K562 (cell line): ENCODE measurements at regions not wholly inside any gene's neighbourhood (a gene's known extent, or its start where the extent isn't known, plus 50 kb on each side); places are given as distances from the start of the nearest gene placed in this dataset.

ENCODE experiments used
- ATAC-seq: fragments of 200-7000 bp; cut with Tn5 transposase; 3 replicates; pipeline ENCODE4 v1.9.1; 2020; ENCODE audit warnings: moderate library complexity
- BruUV-seq: library from RNA; stranded (reverse); fragments of 400-500 nt; replicated peaks from 2 replicates; lab custom pipeline; 2021; lab: Mats Ljungman, UMichigan
- CTCF ChIA-PET: fragments of 300-600 bp; formaldehyde crosslinking; extraction: SDS; loops from one replicate; lab custom pipeline; 2021; ENCODE audit warnings: low intra/inter-chr PET ratio; lab: Yijun Ruan, JAX
- POLR2A ChIA-PET: fragments of 300-600, 350-650 bp; sonication (Branson Sonifier 250); formaldehyde crosslinking; extraction: SDS; loops from one replicate; lab custom pipeline; 2021; ENCODE audit warnings: antibody characterized with exemption, inconsistent platforms; lab: Yijun Ruan, JAX
- DNase-seq, 4 experiments: peaks; one replicate each; pipeline versions ENCODE4 v3.0.0 to v3.0.0-alpha.2; 2011 to 2018; ENCODE audit warnings: low spot score in 3 of 4, mixed read lengths in 3 of 4; ENCODE audit errors: extremely low read depth in 1 of 4
- FAIRE-seq: peaks from 2 replicates; lab custom pipeline; 2011; peaks lifted over from hg19 to GRCh38; lab: Jason Lieb, UNC
- H2AFZ ChIP-seq: 2 replicates; pipeline ENCODE4 v1.6.0; 2011; ENCODE audit warnings: low read depth, low read length, control low read depth, inconsistent platforms
- H3K27ac ChIP-seq: fragments of 200-600 bp; 3 replicates; pipeline ENCODE4 v1.8.0; 2011; ENCODE audit warnings: low read depth, mild to moderate bottlenecking, control low read depth, inconsistent platforms, low read length, moderate library complexity, mixed read lengths; ENCODE audit errors: extremely low read depth
- H3K27me3 ChIP-seq, 2 experiments: fragments of 300-600 bp in 1 of 2; 2 replicates in 1 of 2; 3 replicates in 1 of 2; pipeline versions ENCODE4 v1.6.0 to v1.8.0; 2011; ENCODE audit warnings: inconsistent platforms in 2 of 2, low read length in 2 of 2, mild to moderate bottlenecking in 1 of 2, mixed read lengths in 1 of 2, moderate library complexity in 1 of 2; ENCODE audit not compliant: control insufficient read depth in 2 of 2, insufficient read depth in 2 of 2
- H3K36me3 ChIP-seq: fragments of 300-600 bp; 3 replicates; pipeline ENCODE4 v1.8.0; 2011; ENCODE audit warnings: mild to moderate bottlenecking, low read length, inconsistent platforms; ENCODE audit not compliant: control insufficient read depth, insufficient read depth
- H3K4me1 ChIP-seq, 2 experiments: fragments of 200-600 bp in 1 of 2; replicated peaks in 1 of 2; 2 replicates in 1 of 2; 3 replicates in 1 of 2; pipeline versions ENCODE4 v1.5.1 to v1.8.0; 2011; ENCODE audit warnings: inconsistent platforms in 2 of 2, low read length in 2 of 2, mild to moderate bottlenecking in 1 of 2, mixed read lengths in 1 of 2, moderate library complexity in 1 of 2; ENCODE audit not compliant: control insufficient read depth in 2 of 2, insufficient read depth in 2 of 2
- H3K4me2 ChIP-seq: 2 replicates; pipeline ENCODE4 v1.6.1; 2011; ENCODE audit warnings: low read length, control low read depth, inconsistent platforms, mixed read lengths; ENCODE audit not compliant: insufficient read depth
- H3K4me3 ChIP-seq: fragments of 200-600 bp; sonication (generic), shearing (Covaris generic); 2 replicates; pipeline ENCODE4 v1.5.1; 2016; ENCODE audit warnings: control low read depth, inconsistent platforms
- H3K79me2 ChIP-seq: fragments of 200-600 bp; 3 replicates; pipeline ENCODE4 v1.8.0; 2011; ENCODE audit warnings: low read length, inconsistent platforms; ENCODE audit not compliant: control insufficient read depth, insufficient read depth
- H3K9ac ChIP-seq, 2 experiments: 2 replicates each; pipeline versions ENCODE4 v1.6.0 to v1.6.1; 2011; ENCODE audit warnings: low read depth in 2 of 2, low read length in 2 of 2, control low read depth in 1 of 2, inconsistent platforms in 1 of 2, mild to moderate bottlenecking in 1 of 2, mixed read lengths in 1 of 2; ENCODE audit not compliant: insufficient read depth in 1 of 2
- H3K9me1 ChIP-seq: one replicate; pipeline ENCODE4 v1.6.0; 2011; ENCODE audit warnings: inconsistent platforms, mild to moderate bottlenecking, low read length, moderate library complexity; ENCODE audit not compliant: control insufficient read depth, insufficient read depth
- H3K9me3 ChIP-seq: replicated peaks from 2 replicates; pipeline ENCODE4 v1.5.1; 2011; ENCODE audit warnings: low read depth, low read length, inconsistent platforms; ENCODE audit not compliant: control insufficient read depth, insufficient read depth
- H4K20me1 ChIP-seq: replicated peaks from 2 replicates; pipeline ENCODE4 v1.6.1; 2011; ENCODE audit warnings: low read length, inconsistent platforms, mixed read lengths; ENCODE audit not compliant: control insufficient read depth, insufficient read depth
- CTCFL ChIP-seq: IDR thresholded peaks from 2 replicates; pipeline ENCODE4 v1.6.1; 2011; ENCODE audit warnings: borderline replicate concordance, low read depth, mild to moderate bottlenecking, moderate library complexity, low read length; ENCODE audit not compliant: insufficient read depth, poor library complexity, severe bottlenecking
- ELF4 ChIP-seq: fragments of 450-650 bp; formaldehyde crosslinking; IDR thresholded peaks from 2 replicates; pipeline ENCODE4 v1.4.0; 2022; ENCODE audit warnings: missing genetic modification characterization
- FOXJ2 ChIP-seq: fragments of 200-800 bp; sonication (Bioruptor generic); IDR thresholded peaks from 2 replicates; pipeline ENCODE4 v1.6.1; 2016; ENCODE audit warnings: missing genetic modification characterization, missing compliant biosample characterization
- NFIC ChIP-seq: fragments of 450-650 bp; IDR thresholded peaks from 2 replicates; pipeline ENCODE4 v1.6.1; 2017; ENCODE audit warnings: mild to moderate bottlenecking, inconsistent platforms
- RFX7 ChIP-seq: fragments of 250-450 bp; sonication (Bioruptor Pico); IDR thresholded peaks from 2 replicates; pipeline ENCODE4 v1.5.1; 2021; ENCODE audit warnings: mild to moderate bottlenecking
- ZNF134 ChIP-seq: fragments of 250-450 bp; sonication (Bioruptor Pico); conservative IDR thresholded peaks from 2 replicates; pipeline ENCODE4 v1.4.0; 2020
- ZNF174 ChIP-seq: fragments of 250-450 bp; sonication (Bioruptor Pico); IDR thresholded peaks from 2 replicates; pipeline ENCODE4 v1.4.0; 2020; ENCODE audit warnings: mild to moderate bottlenecking
- ZNF232 ChIP-seq: sonication (generic); formaldehyde crosslinking; IDR thresholded peaks from 2 replicates; pipeline ENCODE4 v1.8.0; 2022; ENCODE audit warnings: mild to moderate bottlenecking, missing genetic modification reagents
- ZNF57 ChIP-seq: fragments of 450-650 bp; formaldehyde crosslinking; IDR thresholded peaks from 2 replicates; pipeline ENCODE4 v1.4.0; 2020; ENCODE audit warnings: mild to moderate bottlenecking, moderate library complexity
- ZNF707 ChIP-seq: fragments of 250-450 bp; sonication (Bioruptor Pico); conservative IDR thresholded peaks from 2 replicates; pipeline ENCODE4 v1.8.0; 2022; ENCODE audit warnings: inconsistent platforms, mild to moderate bottlenecking, moderate library complexity
- ZNF740 ChIP-seq, 3 experiments: fragments of 200-800 bp in 1 of 3; sonication (Bioruptor generic) in 1 of 3; sonication (generic) in 1 of 3; formaldehyde crosslinking in 1 of 3; IDR thresholded peaks; 2 replicates each; pipeline versions ENCODE4 v1.6.1 to v1.8.0; 2016 to 2022; ENCODE audit warnings: mild to moderate bottlenecking in 2 of 3, missing compliant biosample characterization in 2 of 3, missing genetic modification characterization in 2 of 3, missing genetic modification reagents in 1 of 3
- ZNF77 ChIP-seq: fragments of 250-450 bp; sonication (Bioruptor Pico); IDR thresholded peaks from 2 replicates; pipeline ENCODE4 v1.5.0; 2020
- WGBS: fragments of 100-300 bp; shearing (Covaris generic); methylation state at CpG from one replicate; pipeline ENCODE4 v1.1.6; 2016; ENCODE audit warnings: low coverage, mixed read lengths; ENCODE audit not compliant: insufficient coverage; ENCODE audit errors: missing lambda C conversion rate; 5-methylcytosine and 5-hydroxymethylcytosine counted together
- in situ Hi-C: fragments of 300-500 bp; cut with MboI; formaldehyde crosslinking; loops from 4 replicates; pipeline ENCODE4 v1.15.0; 2018; ENCODE audit warnings: inconsistent platforms, mixed read lengths
- intact Hi-C: fragments of 100-400 bp; cut with micrococcal nuclease; formaldehyde crosslinking; loops from 2 replicates; pipeline ENCODE4 v1.14.2; 2022

- 6% methylated on average over 4 of the region's 4 CpGs for WGBS
- H3K4me2 ChIP-seq: no peak overlapping the region
- peaks cover 17% of the 10 kb centered on the region in 2 experiments; a peak in 4 of 5 replicates for H3K4me1 ChIP-seq
- no peaks in the 10 kb centered on the region for H3K36me3 ChIP-seq
- H2AFZ ChIP-seq: no peak overlapping the region
- ChIA-PET POLR2A (no interaction called here), CTCF (interaction anchor here (0.7 kb wide), 1 partner anchor 1435 kb away, joined by 3 read pairs; no protein-coding TSS in a partner anchor)
- H3K9me1 ChIP-seq: no peaks in the 10 kb centered on the region
- no peak overlapping the region for H3K4me3 ChIP-seq
- FAIRE-seq (no peak), ATAC-seq (no peak), DNase-seq (no peak)
- intact Hi-C loops: no loop called here
- H3K27me3 ChIP-seq: peaks cover 0 to 21% of the 10 kb centered on the region in 2 experiments; a peak in 3 of 5 replicates
- H3K9ac ChIP-seq: no peak overlapping the region
- in situ Hi-C loops: no loop called here
- H3K27ac ChIP-seq: no peak overlapping the region
- no peaks in the 10 kb centered on the region for H3K79me2 ChIP-seq
- TF ChIP-seq NFIC: no peak
- TF ChIP-seq ZNF134 (CRISPR knock-in tag): peak; percentile 95
- BruUV-seq: no TSS peak
- no peaks in the 10 kb centered on the region for H3K9me3 ChIP-seq
- H4K20me1 ChIP-seq: no peaks in the 10 kb centered on the region
Observed at GRCh38 chr6:20031342-20031741, 180.9 kb downstream of the MBOAT1 start.

DNA sequence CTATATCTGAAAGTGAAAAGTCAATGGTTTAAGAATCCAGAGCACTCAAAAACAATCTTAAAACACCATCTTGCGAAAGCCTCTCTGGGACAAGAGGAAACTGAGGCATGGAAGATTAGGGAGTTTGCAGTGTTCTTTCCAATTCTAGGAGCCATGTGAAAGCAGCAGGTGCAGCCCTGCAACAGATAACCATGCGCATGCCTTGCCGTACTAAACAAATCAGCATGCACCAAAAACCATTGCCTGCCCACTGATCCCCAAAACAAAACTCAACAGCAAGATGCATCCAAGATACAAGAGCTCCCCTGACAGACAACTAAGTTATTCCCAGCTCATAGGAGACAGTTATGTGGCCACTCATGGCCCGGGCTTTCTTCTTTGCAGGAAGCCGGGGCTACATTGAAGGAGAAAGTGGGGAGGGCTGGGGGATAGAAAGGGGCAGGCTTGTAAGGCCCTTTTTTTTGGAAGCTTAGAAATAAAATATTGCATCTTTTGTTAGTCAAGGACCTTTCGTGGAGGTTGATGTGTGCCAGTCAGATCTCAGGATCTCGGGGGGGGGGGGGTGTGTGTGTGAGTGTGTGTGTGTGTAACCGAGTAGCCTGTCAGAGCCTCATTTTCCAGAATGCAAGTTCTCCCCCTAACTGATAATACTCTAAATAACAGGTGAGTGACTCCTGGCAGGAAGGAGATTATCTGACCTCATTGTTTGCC lies 178.4 kb downstream of the MBOAT1 start:
- H3K4me1 ChIP-seq: peaks cover 12 to 17% of the 10 kb centered on the region in 2 experiments; a peak in 4 of 5 replicates
- ChIA-PET POLR2A (interaction anchor here (0.7 to 1.0 kb wide), 2 partner anchors 9 to 27 kb away, joined by 4 read pairs; no protein-coding TSS in a partner anchor), CTCF (no interaction called here)
- no peak for FAIRE-seq
- peaks cover 2 to 16% of the 10 kb centered on the region in 2 experiments; a peak in 2 of 5 replicates for H3K27me3 ChIP-seq
- H4K20me1 ChIP-seq: no peaks in the 10 kb centered on the region
- intact Hi-C loops (no loop called here), in situ Hi-C loops (no loop called here)
- ATAC-seq: no peak; the same call in 1 of the 3 replicates
- H3K9me1 ChIP-seq: no peaks in the 10 kb centered on the region
- 0 out of 3 replicates have a peak overlapping the region, but pooled peaks have one; percentile 35 for H3K27ac ChIP-seq
- peak overlapping the region in 1 of 2 experiments; percentile 24; a peak in 1 of 4 replicates for H3K9ac ChIP-seq
- no peaks in the 10 kb centered on the region for H3K9me3 ChIP-seq
- no peak for DNase-seq
- 21% methylated on average over 6 of the region's 8 CpGs for WGBS
- no peaks in the 10 kb centered on the region for H3K79me2 ChIP-seq
- peak overlapping the region; percentile 48; the same call in 1 of the 2 replicates for H3K4me2 ChIP-seq
- peak overlapping the region; percentile 65 for H2AFZ ChIP-seq
- H3K36me3 ChIP-seq: no peaks in the 10 kb centered on the region
- H3K4me3 ChIP-seq: no peak overlapping the region
- no TSS peak for BruUV-seq
- TF ChIP-seq ELF4 (CRISPR knock-in tag) (no peak), ZNF232 (CRISPR knock-in tag) (no peak), ZNF57 (CRISPR knock-in tag) (no peak), ZNF174 (CRISPR knock-in tag) (no peak), ZNF707 (CRISPR knock-in tag) (no peak), ZNF134 (CRISPR knock-in tag) (no peak), RFX7 (CRISPR knock-in tag) (no peak), CTCFL (no peak), ZNF77 (CRISPR knock-in tag) (no peak), FOXJ2 (tag) (0 out of 2 replicates have a peak, but pooled peaks have one; percentile 11), ZNF740 (CRISPR knock-in tag; IDR thresholded peaks at IDR 0.05) (peak; percentile 87), ZNF740 (tag; IDR thresholded peaks at IDR 0.05) (peak in 1 of 2 experiments; percentile 85; a peak in 2 of 4 replicates)
